GM12891 (cell line): ENCODE measurements at regions not wholly inside any gene's neighbourhood (a gene's known extent, or its start where the extent isn't known, plus 50 kb on each side); places are given as distances from the start of the nearest gene placed in this dataset.

ENCODE experiments used
- POLR2A ChIP-seq: IDR thresholded peaks from 2 replicates; pipeline ENCODE4 v1.6.1; 2011; ENCODE audit warnings: low read depth, low read length, control low read depth
- POLR2AphosphoS5 ChIP-seq: IDR thresholded peaks from 2 replicates; pipeline ENCODE4 v1.6.1; 2011; ENCODE audit warnings: low read depth, low read length, control low read depth
- POU2F2 ChIP-seq: IDR thresholded peaks from 2 replicates; pipeline ENCODE4 v1.6.1; 2011; ENCODE audit warnings: low read depth, mild to moderate bottlenecking, control low read depth, low read length, moderate library complexity
- SPI1 ChIP-seq: IDR thresholded peaks from 2 replicates; pipeline ENCODE4 v1.6.1; 2011; ENCODE audit warnings: low read depth, low read length, control low read depth
- TAF1 ChIP-seq: IDR thresholded peaks from 2 replicates; pipeline ENCODE4 v1.6.1; 2011; ENCODE audit warnings: low read depth, low read length, control low read depth

DNA sequence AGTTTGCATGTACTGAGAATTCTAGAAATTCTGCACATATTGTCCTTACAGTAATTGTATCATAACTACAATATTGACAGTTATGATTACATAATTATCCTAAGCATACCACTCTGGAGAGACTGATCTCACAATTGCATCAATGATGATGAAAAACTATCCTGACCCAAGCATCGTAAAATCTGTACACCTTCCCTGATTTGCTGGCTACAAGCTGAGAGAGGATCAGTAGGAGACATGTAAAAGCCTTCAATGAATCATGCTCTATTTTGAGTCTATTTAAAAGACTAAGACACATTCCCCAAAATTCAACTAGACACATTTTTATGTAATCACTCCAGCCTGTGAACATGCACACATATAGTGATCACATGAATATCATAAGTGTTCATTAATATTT is 1833.8 kb downstream of the EFNA5 start:
- TF ChIP-seq POLR2A = no peak
- no peak for TF ChIP-seq TAF1
- no peak for TF ChIP-seq POLR2AphosphoS5
- no peak for TF ChIP-seq SPI1
- TF ChIP-seq POU2F2 = no peak
